ENCODE measurements at regions not wholly inside any gene's neighbourhood (a gene's known extent, or its start where the extent isn't known, plus 50 kb on each side); places are given as distances from the start of the nearest gene placed in this dataset.

- Mint-ChIP-seq H3K27me3 (no peaks in the 10 kb centered on the region), H3K4me1 (peaks cover 2% of the 10 kb centered on the region), H3K4me3 (no peak overlapping the region), H3K27ac (no peak overlapping the region), H3K36me3 (ENCODE audit: low read depth) (no peaks in the 10 kb centered on the region), H3K9me3 (peaks cover 6% of the 10 kb centered on the region)
- no peak for DNase-seq
- ChIA-PET CTCF (no interaction called here), POLR2A (no interaction called here)
- ATAC-seq (ENCODE audit: low read depth), result no peak
- TF ChIP-seq, protein P1, sequence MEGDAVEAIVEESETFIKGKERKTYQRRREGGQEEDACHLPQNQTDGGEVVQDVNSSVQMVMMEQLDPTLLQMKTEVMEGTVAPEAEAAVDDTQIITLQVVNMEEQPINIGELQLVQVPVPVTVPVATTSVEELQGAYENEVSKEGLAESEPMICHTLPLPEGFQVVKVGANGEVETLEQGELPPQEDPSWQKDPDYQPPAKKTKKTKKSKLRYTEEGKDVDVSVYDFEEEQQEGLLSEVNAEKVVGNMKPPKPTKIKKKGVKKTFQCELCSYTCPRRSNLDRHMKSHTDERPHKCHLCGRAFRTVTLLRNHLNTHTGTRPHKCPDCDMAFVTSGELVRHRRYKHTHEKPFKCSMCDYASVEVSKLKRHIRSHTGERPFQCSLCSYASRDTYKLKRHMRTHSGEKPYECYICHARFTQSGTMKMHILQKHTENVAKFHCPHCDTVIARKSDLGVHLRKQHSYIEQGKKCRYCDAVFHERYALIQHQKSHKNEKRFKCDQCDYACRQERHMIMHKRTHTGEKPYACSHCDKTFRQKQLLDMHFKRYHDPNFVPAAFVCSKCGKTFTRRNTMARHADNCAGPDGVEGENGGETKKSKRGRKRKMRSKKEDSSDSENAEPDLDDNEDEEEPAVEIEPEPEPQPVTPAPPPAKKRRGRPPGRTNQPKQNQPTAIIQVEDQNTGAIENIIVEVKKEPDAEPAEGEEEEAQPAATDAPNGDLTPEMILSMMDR (IDR thresholded peaks at IDR 0.05), result no peak
- intact Hi-C loops (cut with micrococcal nuclease), result no loop called here
These were observed 163.5 kb upstream of the RUNX1 start for GRCh38 chr21:35212393-35213127.

- DNase-seq (no peak), ATAC-seq (ENCODE audit: low read depth) (no peak)
- POLR2A ChIA-PET, result no interaction called here
- peaks cover 6% of the 10 kb centered on the region for H3K9me3 Mint-ChIP-seq
- H3K27ac Mint-ChIP-seq, result no peak overlapping the region
- peaks cover 5% of the 10 kb centered on the region for H3K4me1 Mint-ChIP-seq
- intact Hi-C loops (cut with micrococcal nuclease), result no loop called here
- CTCF ChIA-PET, result no interaction called here
- TF ChIP-seq, protein P1 (IDR thresholded peaks at IDR 0.05), result no peak
- H3K4me3 Mint-ChIP-seq, result no peak overlapping the region
- H3K27me3 Mint-ChIP-seq, result no peaks in the 10 kb centered on the region
- no peaks in the 10 kb centered on the region for H3K36me3 Mint-ChIP-seq (ENCODE audit: low read depth)
These were observed 162.7 kb upstream of the RUNX1 start for GRCh38 chr21:35211782-35212181.

- H3K4me3 Mint-ChIP-seq, result no peak overlapping the region
- CTCF ChIA-PET, result no interaction called here
- DNase-seq (no peak), ATAC-seq (ENCODE audit: low read depth) (no peak)
- H3K4me1 Mint-ChIP-seq, result peaks cover 22% of the 10 kb centered on the region
- peaks cover 6% of the 10 kb centered on the region for H3K9me3 Mint-ChIP-seq
- H3K36me3 Mint-ChIP-seq (ENCODE audit: low read depth), result no peaks in the 10 kb centered on the region
- POLR2A ChIA-PET, result no interaction called here
- H3K27ac Mint-ChIP-seq, result no peak overlapping the region
- intact Hi-C loops (cut with micrococcal nuclease), result no loop called here
- H3K27me3 Mint-ChIP-seq, result no peaks in the 10 kb centered on the region
- TF ChIP-seq, protein P1 (IDR thresholded peaks at IDR 0.05), result no peak
These were observed 161.0 kb upstream of the RUNX1 start for GRCh38 chr21:35210093-35210492.

DNA sequence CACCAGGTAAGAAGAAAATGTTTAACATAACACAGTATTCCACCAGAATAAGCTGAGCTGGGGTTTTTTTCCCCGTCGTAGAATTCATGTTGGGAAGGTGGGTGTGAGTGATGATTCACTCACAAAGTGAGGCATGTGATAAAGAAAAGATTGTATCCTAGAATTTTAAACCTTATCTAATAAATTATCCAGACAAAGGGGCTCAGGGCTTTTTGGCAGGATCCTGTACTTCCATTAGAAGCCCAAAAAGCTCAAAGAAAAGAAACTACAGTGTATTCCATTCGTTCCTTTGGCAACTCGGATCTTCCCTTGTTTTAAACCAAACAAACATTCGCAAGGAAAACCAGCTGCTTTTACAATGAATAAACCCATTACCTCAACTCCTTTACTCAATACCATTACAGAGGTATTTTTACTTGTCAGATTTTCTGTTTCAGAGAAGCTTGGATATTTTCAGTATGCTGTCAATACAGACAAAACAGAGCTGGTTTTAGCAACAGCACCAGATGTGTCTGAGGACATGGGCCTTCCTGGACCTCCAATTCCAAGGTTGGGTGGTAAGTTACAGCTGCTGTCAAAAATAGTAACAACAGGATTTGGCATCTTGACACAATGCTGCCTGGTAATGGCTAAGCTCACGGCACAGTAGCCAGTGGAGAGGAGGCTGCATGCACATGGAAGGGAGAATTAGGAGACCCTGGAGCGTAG lies 159.9 kb upstream of the RUNX1 start:
- Mint-ChIP-seq H3K4me3 (no peak overlapping the region), H3K36me3 (ENCODE audit: low read depth) (no peaks in the 10 kb centered on the region), H3K27me3 (no peaks in the 10 kb centered on the region), H3K4me1 (peaks cover 30% of the 10 kb centered on the region), H3K9me3 (peaks cover 6% of the 10 kb centered on the region), H3K27ac (no peak overlapping the region)
- ATAC-seq (ENCODE audit: low read depth) (no peak), DNase-seq (no peak)
- ChIA-PET CTCF (no interaction called here), POLR2A (interaction anchor here (0.5 to 1.0 kb wide), 2 partner anchors 10 to 18 kb away, joined by 5 read pairs; no protein-coding TSS in a partner anchor)
- TF ChIP-seq, protein P1 (IDR thresholded peaks at IDR 0.05), result no peak
- intact Hi-C loops (cut with micrococcal nuclease), result loop anchor here (5.0 kb wide), 1 partner anchor 72 kb away; no protein-coding TSS in a partner anchor

GRCh38 chr21:35208104-35208503 lies 159.0 kb upstream of the RUNX1 start:
- Mint-ChIP-seq H3K27me3 (no peaks in the 10 kb centered on the region), H3K27ac (no peak overlapping the region), H3K9me3 (peaks cover 6% of the 10 kb centered on the region), H3K4me3 (no peak overlapping the region), H3K36me3 (ENCODE audit: low read depth) (no peaks in the 10 kb centered on the region), H3K4me1 (peaks cover 35% of the 10 kb centered on the region)
- ChIA-PET CTCF (no interaction called here), POLR2A (interaction anchor here (1.4 kb wide), 1 partner anchor 19 kb away, joined by 5 read pairs; no protein-coding TSS in a partner anchor)
- DNase-seq (no peak), ATAC-seq (ENCODE audit: low read depth) (no peak)
- TF ChIP-seq, protein P1 (IDR thresholded peaks at IDR 0.05), result no peak
- intact Hi-C loops (cut with micrococcal nuclease), result loop anchor here (5.0 kb wide), 1 partner anchor 71 kb away; no protein-coding TSS in a partner anchor

All from activated B cell treated with CpG ODN at 0.5 μM for 24 hours (primary cell).